Memory B cell (primary cell): ENCODE measurements at regions not wholly inside any gene's neighbourhood (a gene's known extent, or its start where the extent isn't known, plus 50 kb on each side); places are given as distances from the start of the nearest gene placed in this dataset.
"Not testable (repeated sequence)": the region's sequence is repeated elsewhere in the genome, so short reads cannot be mapped to it uniquely, and the experiment has no call there.

ENCODE experiments used
- ATAC-seq: fragments of 150-1000 bp; cut with Tn5 transposase; 2 replicates; pipeline ENCODE4 v1.10.0; 2021; ENCODE audit warnings: low read depth, mild to moderate bottlenecking, moderate library complexity
- DNase-seq, 2 donors: peaks; one replicate each; pipeline ENCODE4 v3.0.0; 2022; ENCODE audit warnings: low spot score in 2 of 2
- H3K27ac Mint-ChIP-seq: one replicate; pipeline ENCODE4 v1.8.0; 2022; ENCODE audit warnings: mild to moderate bottlenecking, moderate library complexity, mixed read lengths
- H3K27me3 Mint-ChIP-seq: one replicate; pipeline ENCODE4 v1.8.0; 2022; ENCODE audit warnings: mixed read lengths
- H3K36me3 Mint-ChIP-seq: one replicate; pipeline ENCODE4 v1.8.0; 2022; ENCODE audit warnings: mild to moderate bottlenecking, mixed read lengths
- H3K4me1 Mint-ChIP-seq: one replicate; pipeline ENCODE4 v1.8.0; 2022; ENCODE audit warnings: mixed read lengths
- H3K4me3 Mint-ChIP-seq: one replicate; pipeline ENCODE4 v1.8.0; 2022; ENCODE audit warnings: mild to moderate bottlenecking, moderate library complexity, mixed read lengths
- H3K9me3 Mint-ChIP-seq: one replicate; pipeline ENCODE4 v1.8.0; 2022; ENCODE audit warnings: mixed read lengths

DNA sequence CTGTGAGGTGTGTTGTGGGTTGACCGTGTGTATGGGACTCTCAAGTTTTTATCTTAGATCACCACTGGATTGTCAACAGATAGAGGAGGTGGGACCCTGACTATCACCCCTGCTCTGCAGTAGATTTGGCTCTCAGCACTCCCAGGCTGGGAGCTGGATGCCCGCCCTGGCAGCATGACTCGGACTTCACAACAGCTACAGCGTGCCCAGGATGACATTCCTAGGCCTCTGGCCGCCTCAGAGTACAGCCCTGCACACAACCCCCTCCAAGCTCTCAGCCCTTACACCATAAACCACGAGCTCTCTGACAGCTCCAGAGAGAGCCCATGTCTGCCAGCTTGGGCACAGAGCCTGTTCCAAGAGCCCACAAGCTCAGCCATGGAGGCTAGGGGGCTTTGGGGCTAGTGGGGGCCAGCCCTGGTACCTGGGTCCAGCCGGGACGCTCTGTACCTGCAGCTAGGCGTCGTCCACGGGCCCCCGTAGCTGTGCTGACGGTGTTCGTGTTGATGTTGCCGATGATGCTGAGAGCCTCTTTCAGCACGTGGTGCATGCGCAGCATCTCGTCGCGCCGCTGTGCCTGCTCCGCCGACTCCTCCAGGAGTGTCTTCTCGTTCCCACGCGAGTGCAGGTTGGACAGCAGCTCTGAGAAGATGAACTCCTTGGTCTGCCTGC is 66.1 kb upstream of the LYSMD4 start:
- H3K4me1 Mint-ChIP-seq, H3K9me3 Mint-ChIP-seq, H3K27me3 Mint-ChIP-seq, H3K4me3 Mint-ChIP-seq, H3K36me3 Mint-ChIP-seq, H3K27ac Mint-ChIP-seq, ATAC-seq, DNase-seq: not testable (repeated sequence)

DNA sequence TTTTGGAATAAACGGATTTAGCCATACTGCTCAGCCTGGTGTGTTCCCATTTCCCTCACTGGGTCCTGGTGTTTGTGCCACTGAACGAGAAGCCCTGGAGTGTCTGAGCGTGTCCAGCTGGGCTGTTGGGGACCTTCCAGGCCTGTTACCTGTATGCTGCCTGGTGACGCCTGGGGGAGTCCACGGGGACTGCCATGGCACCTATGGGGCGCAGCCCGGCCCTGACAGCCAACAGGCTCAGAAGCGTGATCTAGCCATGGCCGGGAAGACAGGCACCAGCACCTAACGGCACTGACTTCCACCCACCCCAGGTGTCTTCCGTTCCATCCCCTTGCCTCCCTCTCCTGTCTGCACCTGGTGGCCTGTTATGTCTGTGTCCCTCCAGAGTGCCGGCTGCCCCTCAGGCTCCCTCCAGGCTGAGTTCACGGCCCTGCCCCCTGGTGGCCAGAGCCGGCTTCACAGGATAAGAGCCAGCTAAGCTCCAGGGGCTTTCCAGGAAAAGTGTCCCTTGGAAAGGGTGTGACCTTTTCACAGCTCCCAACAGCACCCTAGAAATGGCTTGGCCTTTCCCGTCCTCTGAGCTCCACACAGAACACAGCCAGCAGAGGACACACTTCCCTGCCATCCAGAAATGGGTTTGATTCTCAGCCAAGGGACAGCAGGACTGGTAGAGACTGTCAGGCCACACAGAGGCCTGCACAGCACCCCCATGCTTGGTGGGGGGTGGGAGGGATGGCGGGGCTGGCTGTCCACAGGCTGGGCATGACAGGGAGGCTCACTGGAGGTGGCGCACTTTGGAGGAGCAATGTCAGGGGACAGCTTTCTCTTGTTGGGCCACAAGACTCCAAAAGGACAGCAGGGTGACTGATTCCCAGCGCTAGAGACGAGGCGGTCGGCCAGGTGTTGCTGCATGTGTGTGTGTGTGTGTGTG is 64.0 kb upstream of the LYSMD4 start:
- not testable (repeated sequence) for ATAC-seq, H3K36me3 Mint-ChIP-seq, H3K27me3 Mint-ChIP-seq, H3K4me1 Mint-ChIP-seq, H3K4me3 Mint-ChIP-seq, H3K9me3 Mint-ChIP-seq, H3K27ac Mint-ChIP-seq
- DNase-seq, result peak in 1 of 2 donors; percentile 46

DNA sequence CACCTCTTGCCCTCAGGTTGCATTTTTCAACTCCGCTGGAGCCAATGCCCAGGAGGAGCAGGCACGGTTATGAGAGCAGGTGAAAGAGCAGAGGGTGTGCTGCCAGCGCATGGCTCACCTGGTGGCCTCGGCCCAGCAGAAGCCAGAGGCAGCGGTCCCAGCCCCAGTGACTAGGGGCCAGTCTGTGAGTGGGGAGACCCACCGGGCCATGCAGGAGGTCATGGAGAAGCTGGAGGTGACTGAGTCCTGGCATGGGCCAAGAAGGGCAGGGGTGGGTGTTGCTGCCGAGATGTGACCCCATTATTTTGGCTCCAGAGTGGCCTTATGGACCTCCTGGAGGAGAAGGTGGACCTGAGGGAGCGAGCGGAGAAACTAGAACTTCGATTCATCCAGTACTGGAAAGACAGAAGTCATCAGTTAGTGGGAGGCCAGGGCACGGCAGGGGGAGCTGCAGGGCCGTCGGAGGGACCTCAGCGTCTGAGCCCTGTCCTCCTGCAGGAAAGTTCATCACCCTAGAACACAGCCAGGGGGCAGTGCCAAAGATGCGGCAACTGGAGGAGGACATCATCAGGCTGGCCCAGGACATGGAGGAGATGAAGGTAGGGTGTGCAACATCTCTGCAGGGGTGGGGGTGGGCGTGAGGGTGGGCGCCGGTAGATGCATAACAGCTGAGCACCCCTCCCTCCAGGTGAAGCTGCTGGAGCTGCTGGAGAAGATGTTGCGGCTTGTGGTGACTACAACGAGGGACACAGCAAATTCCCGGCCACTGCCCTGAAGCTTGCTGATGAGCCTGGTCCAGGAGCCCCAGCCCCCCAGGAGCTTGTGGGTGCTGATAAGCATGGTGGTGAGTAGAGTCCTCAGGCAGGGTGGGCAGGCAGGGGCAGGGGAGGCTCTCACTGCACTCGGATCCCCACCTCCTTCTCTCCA is 58.9 kb upstream of the LYSMD4 start:
- H3K27me3 Mint-ChIP-seq, result peaks cover 11% of the 10 kb centered on the region
- H3K27ac Mint-ChIP-seq, ATAC-seq, H3K9me3 Mint-ChIP-seq, H3K36me3 Mint-ChIP-seq, DNase-seq, H3K4me3 Mint-ChIP-seq, H3K4me1 Mint-ChIP-seq: not testable (repeated sequence)

DNA sequence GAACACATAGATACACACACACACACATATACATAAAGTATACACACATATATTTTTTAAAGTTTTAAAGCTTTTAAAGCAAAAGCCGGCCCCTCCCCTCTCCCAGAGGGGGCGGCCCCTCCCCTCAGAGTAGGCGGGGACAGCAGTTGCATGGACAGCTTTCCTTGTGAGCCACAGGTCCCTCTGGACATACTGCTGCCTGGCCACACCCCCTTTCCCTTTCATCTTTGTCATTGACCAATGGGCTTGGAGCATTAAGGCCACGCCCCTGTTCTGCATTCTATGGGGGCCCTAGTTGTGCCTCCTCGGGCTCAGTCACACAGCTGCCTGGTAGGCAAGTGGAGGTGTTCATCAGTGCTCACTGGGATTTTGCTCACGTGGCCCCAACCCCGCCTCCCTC is 57.5 kb upstream of the LYSMD4 start:
- H3K27ac Mint-ChIP-seq, H3K4me1 Mint-ChIP-seq, ATAC-seq, H3K9me3 Mint-ChIP-seq, DNase-seq, H3K36me3 Mint-ChIP-seq, H3K4me3 Mint-ChIP-seq: not testable (repeated sequence)
- peaks cover 11% of the 10 kb centered on the region for H3K27me3 Mint-ChIP-seq

DNA sequence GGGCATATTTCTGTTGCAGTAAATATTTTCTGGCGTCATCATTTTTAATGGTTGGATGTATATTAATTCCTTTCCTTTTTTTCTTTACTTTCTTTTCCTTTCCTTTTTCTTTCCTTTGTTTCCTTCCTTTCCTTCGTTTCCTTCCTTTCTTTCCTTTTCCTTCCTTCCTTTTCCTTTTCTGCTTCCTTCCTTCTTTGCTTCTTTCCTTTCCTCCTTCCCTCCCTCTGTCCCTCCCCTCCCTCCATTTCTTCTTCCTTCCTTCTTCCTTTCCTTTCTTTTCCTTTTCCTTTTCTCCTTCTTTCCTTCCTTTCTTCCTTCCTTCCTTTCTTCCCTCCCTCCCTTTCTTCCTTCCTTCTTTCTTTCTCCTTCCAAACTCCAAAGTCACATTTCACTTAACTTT is 54.9 kb upstream of the LYSMD4 start:
- peaks cover 7% of the 10 kb centered on the region for H3K36me3 Mint-ChIP-seq
- H3K27me3 Mint-ChIP-seq, result peaks cover 11% of the 10 kb centered on the region
- DNase-seq (no peak), ATAC-seq (no peak)
- H3K9me3 Mint-ChIP-seq, result no peaks in the 10 kb centered on the region
- H3K4me1 Mint-ChIP-seq, result no peaks in the 10 kb centered on the region
- H3K4me3 Mint-ChIP-seq, result no peak overlapping the region
- no peak overlapping the region for H3K27ac Mint-ChIP-seq

DNA sequence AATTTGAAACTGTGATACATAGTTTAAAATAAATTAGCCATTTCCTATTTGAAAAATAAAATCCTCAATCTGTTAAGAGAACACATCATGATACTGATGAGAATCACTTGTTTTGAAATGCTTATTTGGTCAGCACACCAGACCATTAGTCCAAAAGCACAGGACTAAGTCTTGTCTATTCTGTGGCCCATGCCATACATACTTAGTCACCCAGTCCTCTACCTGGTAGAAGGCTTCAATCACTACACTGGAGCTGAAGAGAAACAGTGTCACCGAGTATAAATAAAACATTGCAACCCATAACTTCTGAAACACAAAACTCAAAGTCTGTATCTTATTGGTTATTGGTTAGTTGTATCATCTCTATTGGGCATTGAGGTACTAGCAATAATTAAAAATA is 51.6 kb upstream of the LYSMD4 start:
- H3K27ac Mint-ChIP-seq, H3K4me3 Mint-ChIP-seq, DNase-seq, H3K36me3 Mint-ChIP-seq, ATAC-seq, H3K27me3 Mint-ChIP-seq, H3K9me3 Mint-ChIP-seq, H3K4me1 Mint-ChIP-seq: not testable (repeated sequence)

DNA sequence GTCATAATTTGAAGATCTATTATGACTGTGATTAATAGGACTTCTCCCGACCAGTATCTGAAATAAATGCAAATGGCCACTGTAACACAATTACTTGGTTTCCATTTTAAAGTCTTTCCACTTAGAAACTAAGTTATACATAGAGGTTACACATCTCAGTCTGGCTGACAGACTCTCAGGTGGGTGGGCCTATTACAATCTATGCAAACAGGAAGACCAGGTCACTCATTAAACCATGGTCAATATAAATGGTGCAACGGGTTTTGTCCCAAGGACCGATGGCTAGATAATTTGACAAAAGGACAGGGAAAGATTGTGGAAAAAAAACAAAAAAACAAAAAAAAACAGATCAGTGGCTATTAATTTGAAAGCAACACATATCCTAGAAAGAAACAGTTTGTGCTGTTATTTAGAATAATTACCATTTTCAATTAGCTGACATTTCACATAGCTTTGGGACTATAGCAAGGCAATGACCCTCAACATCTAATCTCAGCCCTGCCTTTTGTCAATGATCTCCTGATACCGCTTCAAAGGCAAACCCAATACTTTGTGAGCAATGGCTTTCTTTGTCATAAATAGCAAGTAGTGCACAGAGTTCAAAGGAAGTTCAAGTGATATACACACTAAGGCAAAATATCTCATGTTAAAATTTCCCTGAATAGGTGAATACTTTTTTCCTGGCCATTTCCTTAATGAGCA is 50.8 kb upstream of the LYSMD4 start:
- not testable (repeated sequence) for DNase-seq, H3K27me3 Mint-ChIP-seq, H3K4me1 Mint-ChIP-seq, H3K9me3 Mint-ChIP-seq, H3K27ac Mint-ChIP-seq, H3K36me3 Mint-ChIP-seq, H3K4me3 Mint-ChIP-seq, ATAC-seq
